Loucy (cell line): ENCODE measurements at regions not wholly inside any gene's neighbourhood (a gene's known extent, or its start where the extent isn't known, plus 50 kb on each side); places are given as distances from the start of the nearest gene placed in this dataset.

ENCODE experiments used
- CTCF ChIP-seq: fragments of 200-600 bp; sonication (generic); conservative IDR thresholded peaks from 2 replicates; pipeline ENCODE4 v1.5.1; 2014; ENCODE audit warnings: mild to moderate bottlenecking, antibody characterized with exemption, low read length
- EZH2phosphoT487 ChIP-seq: fragments of 200-600 bp; IDR thresholded peaks from 2 replicates; pipeline ENCODE4 v1.6.1; 2018; ENCODE audit warnings: antibody characterized with exemption, mild to moderate bottlenecking, moderate library complexity, borderline replicate concordance

GRCh38 chr12:124686370-124687173 is 119.2 kb upstream of the NCOR2 start:
- TF ChIP-seq EZH2phosphoT487 = no peak
- TF ChIP-seq CTCF = no peak
